ENCODE measurements at regions not wholly inside any gene's neighbourhood (a gene's known extent, or its start where the extent isn't known, plus 50 kb on each side); places are given as distances from the start of the nearest gene placed in this dataset.

DNA sequence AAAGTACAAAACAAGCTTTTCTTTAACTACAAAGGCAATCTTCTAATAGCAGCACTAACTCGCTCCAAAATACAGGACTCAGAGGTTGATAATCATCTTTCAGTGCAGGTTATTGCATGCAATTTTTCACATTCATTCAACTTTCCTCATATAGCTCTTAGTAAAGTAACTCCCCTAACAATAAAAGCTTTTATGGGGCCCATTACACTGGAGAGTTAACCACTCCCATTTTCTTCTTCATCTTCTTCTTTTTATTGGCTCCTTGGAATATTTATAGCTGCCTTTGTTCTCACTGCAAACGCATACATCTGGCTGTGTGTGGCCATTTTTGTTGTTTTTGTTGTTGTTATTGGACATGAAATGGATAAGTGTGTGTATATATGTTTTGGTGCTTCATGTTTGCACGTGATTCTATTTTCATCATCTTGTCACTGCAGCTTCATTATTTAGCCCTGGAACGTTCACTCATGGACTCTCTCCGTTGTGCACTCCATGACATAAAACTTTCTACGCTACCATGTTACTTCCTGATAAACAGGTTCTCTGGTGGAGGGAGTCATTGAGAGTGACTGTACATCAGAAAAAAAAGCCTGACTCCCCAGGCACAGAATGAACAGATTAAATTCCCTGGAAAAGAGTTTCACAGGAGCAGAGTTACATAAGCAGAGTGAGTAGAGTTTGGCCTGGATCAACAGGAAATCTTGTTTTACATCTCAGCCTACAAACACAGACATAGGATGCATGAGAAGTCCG is 236.4 kb upstream of the SP4 start:
- POLR2A ChIA-PET, result no interaction called here

More for the DNA sequence above, 236.4 kb upstream of the SP4 start:
- no peaks in the 10 kb centered on the region for H3K4me1 ChIP-seq (ENCODE audit: control insufficient read depth in 1 of 2, insufficient read depth in 2 of 2, low read length in 2 of 2)
- no peak for TF ChIP-seq REST (IDR thresholded peaks at IDR 0.05; ENCODE audit: low read depth)
- TF ChIP-seq SRF (IDR thresholded peaks at IDR 0.05; ENCODE audit: low read depth), result no peak
- TF ChIP-seq, protein P1, sequence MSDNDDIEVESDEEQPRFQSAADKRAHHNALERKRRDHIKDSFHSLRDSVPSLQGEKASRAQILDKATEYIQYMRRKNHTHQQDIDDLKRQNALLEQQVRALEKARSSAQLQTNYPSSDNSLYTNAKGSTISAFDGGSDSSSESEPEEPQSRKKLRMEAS (IDR thresholded peaks at IDR 0.05), result no peak
- TF ChIP-seq SP1 (IDR thresholded peaks at IDR 0.05; ENCODE audit: low read depth), result no peak
- TF ChIP-seq JUND (IDR thresholded peaks at IDR 0.05), result no peak
- TF ChIP-seq EZH2 (IDR thresholded peaks at IDR 0.05), result no peak
- no peak for TF ChIP-seq ZNF274 (IDR thresholded peaks at IDR 0.05; ENCODE audit: low read depth, low read length)
- TF ChIP-seq EGR1 (IDR thresholded peaks at IDR 0.05; ENCODE audit: low read depth), result no peak
- TF ChIP-seq ZBTB33 (IDR thresholded peaks at IDR 0.05; ENCODE audit: extremely low read depth, insufficient replicate concordance, low read length), result no peak
- no peak for TF ChIP-seq ZFX (IDR thresholded peaks at IDR 0.05)
- no peak for TF ChIP-seq CEBPB (IDR thresholded peaks at IDR 0.05; ENCODE audit: low read depth)
- TF ChIP-seq SIN3A (IDR thresholded peaks at IDR 0.05; ENCODE audit: low read depth), result no peak
- TF ChIP-seq YY1 (IDR thresholded peaks at IDR 0.05; ENCODE audit: extremely low read depth, insufficient replicate concordance, low read depth, low read length), result no peak
- no peak for TF ChIP-seq TCF7L2 (IDR thresholded peaks at IDR 0.05; ENCODE audit: borderline replicate concordance, extremely low read depth, insufficient read depth, insufficient read length)
- TF ChIP-seq ATF3 (IDR thresholded peaks at IDR 0.05), result no peak
- H2AFZ ChIP-seq (ENCODE audit: low read depth, low read length, poor library complexity, severe bottlenecking), result no peak overlapping the region
- H3K27ac ChIP-seq (ENCODE audit: low read depth, low read length), result no peak overlapping the region
- H3K36me3 ChIP-seq (ENCODE audit: control insufficient read depth in 1 of 2, insufficient read depth in 2 of 2, low read length in 2 of 2), result no peaks in the 10 kb centered on the region
- BruUV-seq (replicated peaks), result no TSS peak
- no peak overlapping the region for H3K4me3 ChIP-seq (replicated peaks in 1 of 2; ENCODE audit: low read depth in 1 of 2, low read length in 2 of 2)
- H3K27me3 ChIP-seq (ENCODE audit: insufficient read depth, low read length), result no peaks in the 10 kb centered on the region
- H3K9ac ChIP-seq (ENCODE audit: low read length), result no peak overlapping the region
- H4K20me1 ChIP-seq (ENCODE audit: insufficient read depth), result no peaks in the 10 kb centered on the region
- ChIA-PET CTCF (no interaction called here), RAD21 (ENCODE audit: low non-redundant PET in 1 of 2, low total read pairs in 2 of 2, uncharacterized antibody in 2 of 2, unreplicated experiment in 2 of 2) (no interaction called here)
- no peak overlapping the region for H3K4me2 ChIP-seq (ENCODE audit: low read length)
- no peaks in the 10 kb centered on the region for H3K9me2 ChIP-seq (ENCODE audit: insufficient read depth)
- DNase-seq (ENCODE audit: low read depth, low spot score), result no peak
- intact Hi-C loops (cut with micrococcal nuclease), result no loop called here
- no peak for ATAC-seq
- no peaks in the 10 kb centered on the region for H3K9me3 ChIP-seq (ENCODE audit: control insufficient read depth in 1 of 2, insufficient read depth in 1 of 2, low read depth in 1 of 2, low read length in 2 of 2)
- no peaks in the 10 kb centered on the region for H3K79me2 ChIP-seq (ENCODE audit: insufficient read depth, low read length)

Data from HCT116 (cell line).